NCI-H1930 (cell line): ENCODE measurements at regions not wholly inside any gene's neighbourhood (a gene's known extent, or its start where the extent isn't known, plus 50 kb on each side); places are given as distances from the start of the nearest gene placed in this dataset.
"Not testable (repeated sequence)": the region's sequence is repeated elsewhere in the genome, so short reads cannot be mapped to it uniquely, and the experiment has no call there.

Experiments
- DNase-seq, 2 experiments: peaks; one replicate each; lab custom pipeline; 2025; lab: John Stamatoyannopoulos, UW

DNA sequence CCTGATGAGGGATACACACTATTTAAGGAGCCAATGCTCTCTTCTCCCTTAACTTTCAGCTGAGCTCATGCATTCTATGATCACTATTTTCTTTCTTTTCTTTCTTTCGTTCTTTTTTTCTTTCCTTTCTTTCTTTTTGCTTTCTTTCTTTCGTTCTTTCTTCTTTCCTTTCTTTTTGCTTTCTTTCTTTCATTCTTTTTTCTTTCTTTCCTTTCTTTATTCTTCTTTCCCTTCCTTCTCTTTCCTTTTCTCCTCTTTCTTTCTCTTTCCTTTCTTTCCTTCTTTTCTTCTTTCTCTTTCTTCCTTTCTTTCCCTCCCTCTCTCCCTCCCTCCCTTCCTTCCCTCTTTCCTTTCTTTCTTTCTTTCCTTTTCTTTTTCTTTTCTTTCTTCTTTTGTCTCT is 761.2 kb downstream of the SEMA5A start:
- DNase-seq: no peak

DNA sequence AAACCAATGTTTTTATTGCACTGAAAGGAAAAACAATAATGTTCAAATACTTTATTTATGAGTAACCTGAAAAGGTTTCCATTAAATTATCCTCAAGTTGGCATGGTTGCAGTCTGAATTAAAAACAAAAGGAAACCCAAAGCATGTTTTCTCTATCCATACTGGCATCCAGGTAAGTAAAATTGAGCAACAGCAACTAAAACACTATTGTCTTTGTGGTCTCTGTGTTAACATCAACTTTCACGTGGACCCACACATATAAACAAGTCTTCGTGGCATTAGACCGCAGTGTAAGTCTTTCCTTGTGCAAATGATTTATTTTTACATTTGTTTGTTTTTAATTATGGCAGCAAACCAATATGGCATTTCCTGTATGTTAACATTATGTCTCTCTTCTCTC is 757.6 kb downstream of the SEMA5A start:
- no peak for DNase-seq

DNA sequence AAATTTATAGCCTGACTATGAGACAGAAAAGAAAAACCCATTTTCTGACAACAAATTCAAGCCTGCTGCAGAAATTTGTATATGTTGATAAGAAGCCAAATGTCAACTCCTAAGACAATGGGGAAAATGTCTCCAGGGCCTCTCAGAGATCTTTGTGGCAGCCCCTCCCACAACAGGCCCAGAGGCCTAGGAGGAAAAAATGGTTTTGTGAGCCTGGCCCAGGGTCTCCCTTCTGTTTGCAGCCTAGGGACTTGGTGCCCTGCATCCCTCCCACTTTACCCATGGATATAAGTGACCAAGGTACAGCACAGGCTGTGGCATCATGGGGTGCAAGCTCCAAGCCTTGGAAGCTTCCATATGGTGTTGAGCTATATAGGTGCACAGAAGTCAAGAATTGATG is 740.2 kb downstream of the SEMA5A start:
- no peak for DNase-seq

DNA sequence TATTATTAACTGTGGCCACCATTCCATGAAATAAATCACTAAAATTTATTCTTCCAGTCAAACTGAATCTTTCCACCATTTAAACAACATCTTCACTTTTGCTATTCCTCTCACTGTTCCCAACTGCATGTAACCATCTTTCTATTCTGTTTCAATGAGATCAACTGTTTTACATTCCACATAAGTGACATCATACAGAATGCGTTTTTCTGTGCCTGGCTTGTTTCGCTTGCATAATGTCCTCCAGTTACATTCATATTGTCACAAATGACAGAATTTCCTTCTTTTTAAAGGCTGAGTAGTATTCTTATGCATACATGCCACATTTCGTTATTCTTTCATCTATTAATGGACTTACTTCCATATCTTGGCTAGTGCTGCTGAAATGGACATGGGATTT is 738.2 kb downstream of the SEMA5A start:
- DNase-seq: no peak

DNA sequence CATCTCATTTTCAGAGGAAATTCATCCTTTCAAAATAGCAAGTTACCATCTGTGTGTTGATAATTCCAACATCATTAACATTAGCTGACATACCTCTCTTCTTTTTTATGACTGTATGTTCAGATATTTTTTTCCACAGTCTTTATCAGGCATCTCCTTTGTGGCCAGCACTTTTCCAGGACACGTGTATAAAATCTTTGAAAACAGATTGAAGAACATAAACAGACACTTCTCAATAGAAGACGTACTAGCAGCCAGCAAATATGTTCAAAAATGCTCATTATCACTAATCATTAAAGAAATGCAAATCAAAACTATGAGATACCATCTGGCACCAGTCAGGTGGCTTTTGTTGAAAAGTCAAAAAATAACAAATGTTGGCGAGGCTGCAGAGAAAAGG is 734.3 kb downstream of the SEMA5A start:
- no peak for DNase-seq

DNA sequence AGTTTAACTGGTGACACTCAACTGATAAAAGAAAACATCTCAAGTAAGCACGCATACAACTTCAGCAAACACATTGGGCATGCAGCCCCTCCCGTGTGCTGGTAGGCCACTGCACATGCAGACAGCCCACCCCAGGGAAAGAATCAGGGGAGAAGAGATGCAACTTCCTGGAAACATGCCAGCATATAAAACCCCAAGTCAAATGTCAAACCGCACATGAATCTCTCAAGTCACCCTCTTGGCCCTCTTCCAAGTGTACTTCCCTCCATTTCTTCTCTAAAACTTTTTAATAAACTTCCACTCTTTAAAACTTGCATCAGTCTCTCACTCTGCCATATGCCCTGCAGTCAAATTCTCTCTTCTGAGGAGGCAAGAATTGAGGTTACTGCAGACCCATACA is 732.7 kb downstream of the SEMA5A start:
- DNase-seq: no peak

DNA sequence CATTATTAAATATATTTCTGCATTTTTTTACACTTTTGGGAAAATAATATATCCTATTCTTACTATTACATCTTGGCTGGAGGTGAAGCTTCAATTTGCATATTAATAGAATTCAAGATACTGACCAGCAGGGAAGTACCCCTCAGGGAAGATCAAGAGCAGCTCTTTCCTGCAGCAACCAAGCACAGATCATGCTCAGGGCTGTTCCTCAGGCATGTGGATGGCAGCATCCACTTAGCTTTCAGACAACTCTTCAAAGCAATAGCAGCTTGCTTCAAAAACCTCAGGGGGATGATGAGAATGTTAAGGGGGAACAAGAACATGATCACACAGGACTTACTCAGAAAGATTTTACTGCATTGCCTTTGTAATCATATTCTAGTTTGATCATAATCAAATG is 731.8 kb downstream of the SEMA5A start:
- DNase-seq: no peak

DNA sequence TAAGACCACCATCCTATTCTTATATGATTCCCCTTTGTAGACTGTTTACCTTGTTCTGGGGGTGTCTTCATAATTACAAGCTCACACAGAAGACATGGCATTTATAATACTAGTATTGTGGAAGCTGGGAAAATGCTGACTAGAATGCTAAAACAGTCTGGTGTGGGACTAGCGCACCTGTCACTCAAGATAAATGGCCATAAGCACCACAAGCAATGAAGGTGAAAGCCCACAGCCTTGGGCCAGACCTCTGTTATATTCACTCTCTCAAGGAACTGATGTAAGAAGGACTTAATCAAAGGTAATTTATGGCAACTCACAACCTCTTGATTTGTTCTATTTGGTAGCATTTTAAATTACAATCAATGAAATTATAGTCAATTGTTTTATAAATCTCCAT is 721.5 kb downstream of the SEMA5A start:
- no peak for DNase-seq

DNA sequence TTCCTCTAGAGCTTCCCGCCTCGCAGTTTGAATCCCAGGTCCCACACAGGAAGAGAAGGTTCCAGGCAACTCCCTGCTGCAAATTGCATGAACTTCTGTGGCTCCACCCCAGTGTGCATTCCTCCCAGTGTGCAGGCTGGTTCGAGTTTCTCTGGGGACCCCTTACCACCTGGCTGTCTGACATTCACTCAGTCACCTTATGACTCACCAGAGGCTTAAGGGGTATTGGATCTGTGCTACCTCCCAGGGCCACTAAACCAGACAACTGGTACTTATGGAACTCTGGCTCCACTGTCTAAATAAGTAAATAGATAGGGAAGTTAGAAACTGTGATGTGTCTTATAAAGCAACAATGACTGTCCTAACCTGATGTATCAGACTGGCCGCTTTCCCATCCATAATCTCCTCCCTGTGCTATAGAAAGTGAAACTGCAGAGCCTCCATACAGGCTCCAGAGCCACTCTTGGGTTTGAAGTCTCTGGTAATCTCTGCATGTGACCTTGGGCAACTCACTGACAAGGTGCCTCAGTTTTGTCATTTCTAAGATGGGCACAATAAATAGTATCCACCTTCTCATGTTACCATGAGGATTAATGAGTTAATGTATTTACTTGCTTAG is 720.6 kb downstream of the SEMA5A start:
- DNase-seq: no peak

DNA sequence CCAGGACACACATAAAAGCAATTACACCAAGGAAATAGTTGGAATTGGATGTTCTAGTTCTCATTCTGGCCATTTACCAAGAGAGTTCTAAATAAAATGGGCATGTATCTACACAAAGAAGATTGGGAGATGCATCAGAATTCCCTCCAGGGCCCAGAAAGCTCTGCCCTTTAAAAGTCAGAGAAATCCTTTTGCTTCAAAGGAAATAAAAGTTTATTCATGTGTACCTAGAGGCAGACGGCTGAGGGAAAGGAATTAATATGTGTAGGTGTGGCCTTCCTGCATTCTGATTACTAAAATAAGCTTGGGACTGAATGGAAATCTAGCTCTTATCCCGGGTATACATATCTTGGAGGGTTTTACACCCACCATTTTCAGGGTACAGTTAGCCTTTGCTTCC is 719.4 kb downstream of the SEMA5A start:
- DNase-seq: no peak

DNA sequence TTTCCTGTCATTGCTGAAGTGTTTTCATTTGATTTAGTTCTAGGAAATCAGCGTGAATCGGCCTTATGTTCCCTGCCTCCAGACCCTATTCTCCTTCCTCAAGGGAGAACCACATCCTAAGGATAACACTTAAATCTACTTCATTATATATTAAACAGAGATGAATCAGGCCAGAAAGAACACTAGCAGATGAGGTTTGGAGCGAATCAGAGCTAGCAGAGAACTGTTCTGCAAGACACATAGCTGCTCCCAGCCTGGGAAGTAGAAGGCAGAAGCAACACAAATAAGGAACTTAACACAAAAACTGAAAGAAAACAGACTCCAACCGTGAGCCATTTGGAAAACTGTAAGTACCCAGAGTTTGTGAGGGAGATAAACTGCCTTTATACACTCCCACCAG is 718.2 kb downstream of the SEMA5A start:
- no peak for DNase-seq

DNA sequence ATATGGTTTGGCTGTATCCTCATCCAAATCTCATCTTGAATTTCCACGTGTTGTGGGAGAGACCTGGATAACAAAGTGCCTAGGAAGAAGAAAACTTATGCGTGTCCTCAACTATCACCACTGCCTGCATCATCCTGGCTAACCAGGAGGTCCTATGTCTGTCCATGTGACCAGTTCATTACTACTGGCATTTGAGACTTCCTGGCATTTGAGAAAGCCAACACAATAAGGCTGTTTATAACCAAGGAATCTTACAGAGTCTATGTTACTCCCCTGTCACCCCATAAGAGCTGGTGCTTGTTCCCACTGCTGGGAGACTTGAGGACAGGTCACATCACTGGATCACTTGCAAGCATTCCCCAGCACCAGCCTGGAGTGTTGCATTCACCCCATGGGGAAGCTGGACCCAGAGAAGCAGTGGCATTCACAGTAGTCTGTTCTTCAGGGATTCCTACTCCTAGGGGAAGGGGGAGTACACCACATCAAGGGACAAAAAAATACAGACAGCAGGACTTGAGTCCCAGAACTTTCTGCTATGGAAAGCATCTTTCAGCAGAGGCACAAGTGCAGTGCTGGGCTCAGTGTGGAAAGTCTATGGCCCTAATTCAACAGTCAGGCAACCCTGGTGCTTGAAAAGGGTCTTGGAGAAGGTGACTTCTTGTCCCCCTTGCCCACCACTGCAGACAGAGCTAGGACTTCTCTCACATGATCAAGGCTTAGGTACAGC is 717.1 kb downstream of the SEMA5A start:
- no peak for DNase-seq

DNA sequence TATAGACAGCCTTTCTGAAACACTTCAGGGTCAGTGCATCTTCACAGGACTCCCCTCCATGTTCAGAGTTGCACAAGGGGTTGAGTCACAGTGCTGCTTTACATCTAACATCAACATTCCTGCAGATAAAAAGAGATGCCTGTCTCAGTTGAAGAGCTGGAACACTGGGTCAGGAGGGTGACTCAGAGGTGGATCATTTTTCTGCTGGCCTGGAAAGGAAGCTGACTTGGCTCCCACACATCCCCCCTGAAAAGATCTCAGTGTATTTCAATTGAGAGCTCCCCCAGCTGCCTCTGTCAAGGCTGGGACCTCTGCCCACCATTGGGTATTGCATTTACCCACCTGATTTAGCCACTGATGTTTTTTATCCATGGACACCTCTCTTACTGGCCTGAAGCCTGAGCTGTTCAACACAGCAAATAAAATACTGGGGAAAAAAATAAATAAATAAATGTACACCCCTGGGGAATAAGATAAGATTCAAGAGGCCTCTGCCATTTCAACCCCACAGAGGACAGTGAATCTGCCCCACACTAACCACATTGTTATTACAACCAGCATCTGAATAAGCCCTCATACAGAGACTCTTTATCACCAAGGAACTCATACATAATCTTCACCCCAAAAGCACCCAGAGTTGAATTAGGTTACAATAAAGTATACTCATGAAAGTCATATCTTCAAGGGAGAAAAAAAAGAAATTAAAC is 716.4 kb downstream of the SEMA5A start:
- no peak for DNase-seq

DNA sequence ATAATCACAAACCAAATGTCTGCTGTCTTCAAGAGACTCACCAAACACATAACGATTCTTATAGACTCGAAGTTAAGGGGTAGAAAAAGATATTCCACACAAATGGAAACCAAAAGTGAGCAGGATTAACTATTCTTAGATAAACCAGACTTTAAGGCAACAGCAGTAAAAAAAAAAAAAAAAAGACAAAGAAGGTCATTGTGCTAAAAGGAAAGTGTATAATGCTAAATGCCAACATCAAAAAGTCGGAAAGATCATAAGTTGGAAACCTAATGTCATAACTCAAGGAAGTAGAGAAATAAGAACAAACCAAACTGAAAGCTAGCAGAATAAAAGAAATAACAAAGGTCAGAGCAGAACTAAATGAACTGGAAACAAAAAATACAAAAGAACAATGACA is 714.6 kb downstream of the SEMA5A start:
- DNase-seq: no peak

DNA sequence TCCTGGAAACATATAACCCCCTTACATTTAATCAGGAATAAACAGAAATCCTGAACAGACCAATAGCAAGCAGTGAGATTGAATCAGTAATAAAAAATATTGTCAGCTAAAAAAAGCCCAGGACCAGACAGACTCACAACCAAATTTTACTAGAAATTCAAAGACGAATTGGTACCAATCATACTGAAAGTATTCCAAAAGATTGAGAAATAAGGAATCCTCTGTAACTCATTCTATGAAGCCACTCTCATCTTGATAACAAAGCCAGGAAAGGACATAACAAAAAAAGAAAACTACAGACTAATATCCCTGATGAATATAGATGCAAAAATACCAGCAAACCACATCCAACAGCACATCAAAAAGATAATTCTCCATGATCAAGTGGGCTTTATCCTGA is 714.0 kb downstream of the SEMA5A start:
- DNase-seq: no peak

DNA sequence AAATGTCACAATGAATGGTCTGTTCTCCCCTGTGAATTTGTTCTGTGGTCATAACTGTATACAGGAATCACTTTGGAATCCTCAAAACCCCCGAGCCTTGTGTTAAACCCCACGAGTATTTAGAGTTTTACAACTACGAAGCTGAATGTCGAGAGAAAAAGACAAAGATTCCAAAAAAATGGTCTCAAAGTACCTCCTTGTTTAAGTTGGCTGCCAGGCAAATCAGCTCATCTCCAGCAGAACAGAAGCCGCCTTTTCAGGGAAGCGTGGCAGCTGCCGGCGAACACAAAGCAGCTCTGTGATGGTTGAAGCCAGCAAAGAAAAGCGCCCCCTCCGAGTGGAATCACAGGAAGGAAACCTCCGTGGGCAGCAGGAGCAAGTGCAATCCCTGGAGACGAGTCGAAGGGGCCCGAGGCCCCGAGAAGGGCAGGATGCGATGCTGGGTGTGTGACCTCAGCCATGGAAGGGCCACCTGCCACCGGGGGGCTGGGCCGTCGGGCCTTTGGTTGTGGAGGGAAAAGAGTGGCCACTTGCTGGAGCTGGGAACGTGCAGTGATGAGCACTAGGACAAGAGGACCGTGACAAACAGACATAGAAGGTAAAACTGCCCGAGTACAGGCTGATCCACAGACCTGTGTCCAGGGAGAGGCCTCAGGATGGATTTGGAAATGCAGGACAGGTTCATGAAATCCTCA is 706.4 kb downstream of the SEMA5A start:
- no peak for DNase-seq

DNA sequence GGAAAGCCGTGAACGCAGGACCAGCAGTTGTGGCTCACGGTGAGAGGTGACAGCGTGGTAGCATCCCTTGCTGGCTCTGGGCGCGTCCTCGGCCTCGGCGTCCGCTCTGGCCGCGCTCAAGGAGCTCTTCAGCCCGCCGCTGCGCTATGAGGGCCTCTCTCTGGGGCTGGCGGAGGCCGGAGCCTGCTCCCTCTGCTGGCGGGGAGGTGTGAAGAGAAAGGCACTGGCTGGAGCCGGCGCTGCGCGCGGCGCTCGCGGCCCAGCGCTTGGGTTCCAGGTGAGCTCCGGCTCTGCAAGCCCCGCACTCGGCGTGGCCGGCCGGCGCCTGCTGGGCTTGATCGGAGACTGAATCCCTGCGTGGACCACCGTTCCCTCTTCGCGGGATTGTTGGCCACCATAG is 705.6 kb downstream of the SEMA5A start:
- DNase-seq: no peak

DNA sequence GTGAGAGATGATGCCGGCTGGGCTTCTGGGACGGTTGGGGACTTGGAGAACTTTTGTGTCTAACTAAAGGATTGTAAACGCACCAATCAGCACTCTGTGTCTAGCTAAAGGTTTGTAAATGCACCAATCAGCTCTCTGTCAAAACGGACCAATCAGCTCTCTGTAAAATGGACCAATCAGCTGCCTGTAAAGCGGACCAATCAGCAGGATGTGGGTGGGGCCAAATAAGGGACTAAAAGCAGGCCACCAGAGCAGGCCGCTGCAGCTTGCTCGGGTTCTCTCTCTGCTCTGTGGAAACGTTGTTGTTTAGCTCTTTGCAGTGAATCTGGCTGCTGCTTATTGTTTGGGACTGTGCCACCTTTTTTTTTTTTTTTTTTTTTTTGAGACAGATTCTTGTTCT is 705.1 kb downstream of the SEMA5A start:
- DNase-seq: not testable (repeated sequence)

DNA sequence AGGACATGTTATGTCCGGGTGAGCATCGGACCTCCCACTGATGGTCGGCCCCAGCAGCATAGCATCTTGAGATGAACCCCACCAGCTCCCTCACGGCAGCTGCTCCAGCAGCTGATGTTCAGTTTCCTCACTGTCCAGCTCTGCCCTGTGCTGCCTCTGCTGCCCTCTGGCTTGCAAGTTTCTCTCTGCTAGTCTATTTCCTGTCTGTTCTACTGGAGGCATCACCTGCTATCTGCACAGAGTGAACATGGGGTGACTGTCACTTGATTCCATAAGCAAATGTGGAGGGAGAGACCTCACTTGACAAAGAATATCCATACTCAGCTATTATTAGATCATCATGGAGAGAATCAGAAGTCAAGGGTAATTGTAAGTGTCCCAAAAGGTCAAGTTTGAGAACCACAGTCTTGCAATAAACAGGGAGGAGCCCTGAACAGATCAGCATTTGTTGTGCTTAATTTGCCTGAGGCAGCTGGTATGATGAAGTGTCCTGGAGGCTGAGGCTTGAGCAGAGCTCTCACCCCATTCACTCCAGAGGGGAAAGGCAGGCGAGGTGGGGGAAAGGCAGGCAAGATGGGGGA is 702.8 kb downstream of the SEMA5A start:
- DNase-seq: no peak

DNA sequence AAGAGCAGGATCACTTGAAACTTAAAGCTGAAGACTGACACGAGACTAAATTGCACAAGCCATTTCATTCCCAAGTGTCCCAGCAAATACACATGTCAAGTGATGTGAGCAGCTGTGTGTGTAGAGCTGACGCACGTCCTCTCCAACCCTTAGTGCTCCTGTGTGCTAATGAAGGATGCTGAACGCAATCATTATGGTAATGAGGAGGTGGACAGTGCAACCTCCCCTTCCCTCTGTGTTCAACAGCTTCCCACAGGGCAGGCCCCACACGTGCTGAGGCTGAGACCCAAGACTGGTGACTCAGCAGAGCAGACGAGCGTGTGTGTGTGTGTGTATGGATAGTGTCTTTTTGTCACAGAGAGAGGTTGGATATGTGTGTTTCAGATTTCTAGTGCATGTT is 702.1 kb downstream of the SEMA5A start:
- no peak for DNase-seq

DNA sequence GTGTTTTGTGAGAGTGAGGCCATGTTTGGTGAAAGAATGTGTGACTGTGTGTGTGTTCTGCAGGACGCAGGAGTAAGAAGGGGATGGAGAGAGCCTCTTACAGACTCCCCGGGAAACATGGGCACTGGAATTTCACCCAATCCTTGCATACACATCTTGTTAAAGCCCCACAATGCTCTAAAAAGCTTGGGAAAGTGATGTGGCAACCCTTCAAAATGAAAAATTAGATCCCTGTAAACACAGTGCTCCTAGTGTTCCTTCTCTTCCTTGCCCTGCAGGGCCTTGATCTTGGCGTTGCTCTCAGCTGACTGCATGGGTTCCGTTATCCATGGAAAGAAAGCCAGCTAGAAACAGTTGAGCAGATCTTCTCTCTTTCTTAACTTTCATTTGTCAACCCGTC is 701.7 kb downstream of the SEMA5A start:
- no peak for DNase-seq

DNA sequence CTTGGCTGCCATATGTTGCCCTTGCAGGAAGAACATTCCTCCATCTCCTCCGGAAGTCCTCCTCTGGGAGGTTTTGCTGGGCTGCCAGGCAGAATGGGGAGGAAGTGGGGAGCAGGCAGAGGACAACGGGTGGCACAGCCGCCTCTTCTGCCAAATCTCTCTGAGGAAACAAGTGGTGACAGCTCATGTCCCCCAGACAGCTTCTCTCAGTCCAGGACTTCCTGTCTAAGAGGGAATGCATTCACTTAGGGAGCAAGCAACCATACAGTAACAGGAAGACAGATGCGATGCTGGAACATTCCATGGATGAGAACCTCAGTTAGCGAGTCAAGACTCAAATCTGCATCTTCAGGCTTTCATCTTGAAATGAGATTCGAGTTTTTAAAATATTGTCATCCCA is 701.0 kb downstream of the SEMA5A start:
- DNase-seq: no peak

DNA sequence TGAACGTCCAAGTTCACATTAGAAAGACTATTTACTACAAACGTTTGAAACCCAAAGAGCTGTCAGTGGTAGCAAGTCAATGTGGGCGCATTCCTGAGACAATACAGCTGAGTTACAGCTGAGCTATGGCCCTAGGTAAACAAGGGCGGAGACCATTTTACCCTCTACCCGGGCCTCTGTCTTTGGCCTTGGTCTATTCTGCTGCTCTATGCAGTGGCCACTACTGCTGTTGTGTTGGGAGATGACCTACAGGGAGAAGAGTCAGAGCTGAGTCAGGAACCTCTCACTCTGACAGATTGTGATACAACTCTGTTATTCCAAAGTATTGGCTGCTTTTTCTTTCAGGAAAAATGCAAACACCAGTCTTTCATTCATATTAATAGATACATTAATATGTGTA is 700.6 kb downstream of the SEMA5A start:
- DNase-seq: no peak
